Kidney glomerular epithelial cell (primary cell): ENCODE measurements at regions not wholly inside any gene's neighbourhood (a gene's known extent, or its start where the extent isn't known, plus 50 kb on each side); places are given as distances from the start of the nearest gene placed in this dataset.

Experiments
- DNase-seq: peaks from one replicate; lab custom pipeline; 2025; lab: John Stamatoyannopoulos, UW

GRCh38 chr6:104064876-104065275 is 794.8 kb downstream of the HACE1 start:
- DNase-seq, result no peak

- no peak for DNase-seq
These were observed 809.3 kb downstream of the HACE1 start for GRCh38 chr6:104050455-104050854.

- no peak for DNase-seq
These were observed 813.3 kb downstream of the HACE1 start for GRCh38 chr6:104046426-104046825.

GRCh38 chr6:104031346-104031745 is 828.4 kb downstream of the HACE1 start:
- no peak for DNase-seq

GRCh38 chr6:104022126-104022525 is 837.6 kb downstream of the HACE1 start:
- DNase-seq, result no peak

GRCh38 chr6:104019075-104019753 is 840.5 kb downstream of the HACE1 start:
- no peak for DNase-seq

- DNase-seq, result no peak
These were observed 842.0 kb downstream of the HACE1 start for GRCh38 chr6:104017410-104018381.

GRCh38 chr6:104014163-104014959 is 845.4 kb downstream of the HACE1 start:
- DNase-seq, result no peak

- DNase-seq, result no peak
These were observed 846.3 kb downstream of the HACE1 start for GRCh38 chr6:104013312-104013971.

- no peak for DNase-seq
These were observed 848.8 kb downstream of the HACE1 start for GRCh38 chr6:104010897-104011296.

- DNase-seq, result no peak
These were observed 855.8 kb downstream of the HACE1 start for GRCh38 chr6:104003803-104004516.

GRCh38 chr6:103995571-103995970 is 864.1 kb downstream of the HACE1 start:
- DNase-seq, result no peak

- no peak for DNase-seq
These were observed 875.9 kb downstream of the HACE1 start for GRCh38 chr6:103983860-103984259.

- no peak for DNase-seq
These were observed 876.7 kb downstream of the HACE1 start for GRCh38 chr6:103983011-103983410.

GRCh38 chr6:103982574-103982973 is 877.1 kb downstream of the HACE1 start:
- DNase-seq, result no peak

- DNase-seq, result no peak
These were observed 880.4 kb downstream of the HACE1 start for GRCh38 chr6:103979308-103979707.

- DNase-seq, result no peak
These were observed 922.3 kb downstream of the HACE1 start for GRCh38 chr6:103937389-103937788.

GRCh38 chr6:103925317-103925716 is 934.4 kb downstream of the HACE1 start:
- no peak for DNase-seq

- no peak for DNase-seq
These were observed 949.7 kb downstream of the HACE1 start for GRCh38 chr6:103910018-103910417.

GRCh38 chr6:103908898-103909297 is 950.8 kb downstream of the HACE1 start:
- DNase-seq, result no peak

- no peak for DNase-seq
These were observed 964.6 kb downstream of the HACE1 start for GRCh38 chr6:103895136-103895535.
